ENCODE measurements at regions not wholly inside any gene's neighbourhood (a gene's known extent, or its start where the extent isn't known, plus 50 kb on each side); places are given as distances from the start of the nearest gene placed in this dataset.

DNA sequence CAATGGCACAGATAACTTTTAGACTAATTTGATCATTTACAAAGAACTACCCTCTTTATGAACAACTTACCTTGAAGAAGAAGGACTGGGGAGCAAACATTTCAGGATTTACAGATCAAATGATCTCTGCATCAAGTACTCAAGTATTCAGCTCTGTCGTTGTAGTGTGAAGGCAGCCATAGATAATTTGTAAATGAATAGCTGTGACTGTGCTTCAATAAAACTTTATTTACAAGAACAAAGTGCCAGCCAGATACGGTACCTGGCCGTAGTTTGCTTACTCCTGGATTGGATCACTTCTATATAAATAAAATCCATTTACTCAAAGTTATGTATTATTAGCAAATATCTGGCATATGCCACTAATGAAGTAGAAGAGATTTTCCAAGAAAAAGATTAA is 388.2 kb upstream of the SEMA3A start:
- DNase-seq = no peak
- TF ChIP-seq EZH2 (IDR thresholded peaks at IDR 0.05; ENCODE audit: low read length, unreplicated experiment) = no peak
- TF ChIP-seq, protein P1, sequence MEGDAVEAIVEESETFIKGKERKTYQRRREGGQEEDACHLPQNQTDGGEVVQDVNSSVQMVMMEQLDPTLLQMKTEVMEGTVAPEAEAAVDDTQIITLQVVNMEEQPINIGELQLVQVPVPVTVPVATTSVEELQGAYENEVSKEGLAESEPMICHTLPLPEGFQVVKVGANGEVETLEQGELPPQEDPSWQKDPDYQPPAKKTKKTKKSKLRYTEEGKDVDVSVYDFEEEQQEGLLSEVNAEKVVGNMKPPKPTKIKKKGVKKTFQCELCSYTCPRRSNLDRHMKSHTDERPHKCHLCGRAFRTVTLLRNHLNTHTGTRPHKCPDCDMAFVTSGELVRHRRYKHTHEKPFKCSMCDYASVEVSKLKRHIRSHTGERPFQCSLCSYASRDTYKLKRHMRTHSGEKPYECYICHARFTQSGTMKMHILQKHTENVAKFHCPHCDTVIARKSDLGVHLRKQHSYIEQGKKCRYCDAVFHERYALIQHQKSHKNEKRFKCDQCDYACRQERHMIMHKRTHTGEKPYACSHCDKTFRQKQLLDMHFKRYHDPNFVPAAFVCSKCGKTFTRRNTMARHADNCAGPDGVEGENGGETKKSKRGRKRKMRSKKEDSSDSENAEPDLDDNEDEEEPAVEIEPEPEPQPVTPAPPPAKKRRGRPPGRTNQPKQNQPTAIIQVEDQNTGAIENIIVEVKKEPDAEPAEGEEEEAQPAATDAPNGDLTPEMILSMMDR (conservative IDR thresholded peaks at IDR 0.05; ENCODE audit: low read depth, low read length) = no peak
- TF ChIP-seq EZH2phosphoT487 (IDR thresholded peaks at IDR 0.05; ENCODE audit: borderline replicate concordance, low read length) = no peak
- BruUV-seq (replicated peaks) = no TSS peak
- Histone ChIP-seq H3K9ac (ENCODE audit: low read length) (no peak overlapping the region), H3K27ac (ENCODE audit: low read length) (no peak overlapping the region), H3K9me3 (ENCODE audit: low read length) (no peaks in the 10 kb centered on the region), H3K4me1 (ENCODE audit: insufficient read depth, low read length) (no peaks in the 10 kb centered on the region), H3F3A (ENCODE audit: low read length, unreplicated experiment) (no peaks in the 10 kb centered on the region), H2AFZ (ENCODE audit: low read length) (no peak overlapping the region), H3K36me3 (ENCODE audit: low read depth, low read length) (no peaks in the 10 kb centered on the region), H3K9me2 (replicated peaks; ENCODE audit: low read length) (no peaks in the 10 kb centered on the region), H3K79me2 (ENCODE audit: low read length) (no peaks in the 10 kb centered on the region), H3K4me3 (ENCODE audit: low read length) (no peak overlapping the region), H4K20me1 (ENCODE audit: low read length) (no peaks in the 10 kb centered on the region), H3K4me2 (ENCODE audit: low read length) (no peak overlapping the region), H3K27me3 (ENCODE audit: low read length) (no peaks in the 10 kb centered on the region)
- POLR2A ChIA-PET (ENCODE audit: unreplicated experiment) = no interaction called here
- intact Hi-C loops (cut with micrococcal nuclease) = no loop called here
- CTCF ChIA-PET = no interaction called here
- ATAC-seq = no peak

DNA sequence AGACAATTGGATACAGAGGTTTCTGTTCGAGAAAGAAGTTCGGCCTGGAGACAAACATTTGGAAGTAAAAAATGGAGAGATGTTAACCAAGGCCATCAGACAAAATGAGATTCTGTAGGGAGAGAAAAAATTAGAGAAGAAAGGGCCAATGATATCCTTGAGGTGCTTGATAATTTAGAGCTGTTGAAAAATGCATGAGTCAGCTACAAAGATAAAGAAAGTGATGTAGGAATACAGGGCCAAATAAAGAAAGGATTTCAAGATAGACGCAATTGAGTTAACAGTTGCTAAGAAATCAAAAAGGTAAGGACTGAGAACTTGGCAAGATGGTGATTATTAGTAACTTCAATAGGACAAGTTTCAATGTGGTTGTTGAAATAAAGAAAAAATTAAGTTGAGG is 384.2 kb upstream of the SEMA3A start:
- no peaks in the 10 kb centered on the region for H3F3A ChIP-seq (ENCODE audit: low read length, unreplicated experiment)
- BruUV-seq (replicated peaks) = no TSS peak
- intact Hi-C loops (cut with micrococcal nuclease) = no loop called here
- no peak overlapping the region for H3K4me3 ChIP-seq (ENCODE audit: low read length)
- no peaks in the 10 kb centered on the region for H3K4me1 ChIP-seq (ENCODE audit: insufficient read depth, low read length)
- ChIA-PET CTCF (no interaction called here), POLR2A (ENCODE audit: unreplicated experiment) (no interaction called here)
- ATAC-seq = no peak
- no peak overlapping the region for H2AFZ ChIP-seq (ENCODE audit: low read length)
- H4K20me1 ChIP-seq (ENCODE audit: low read length) = no peaks in the 10 kb centered on the region
- no peak overlapping the region for H3K9ac ChIP-seq (ENCODE audit: low read length)
- no peaks in the 10 kb centered on the region for H3K27me3 ChIP-seq (ENCODE audit: low read length)
- H3K4me2 ChIP-seq (ENCODE audit: low read length) = no peak overlapping the region
- H3K27ac ChIP-seq (ENCODE audit: low read length) = no peak overlapping the region
- H3K79me2 ChIP-seq (ENCODE audit: low read length) = no peaks in the 10 kb centered on the region
- no peaks in the 10 kb centered on the region for H3K36me3 ChIP-seq (ENCODE audit: low read depth, low read length)
- no peaks in the 10 kb centered on the region for H3K9me2 ChIP-seq (replicated peaks; ENCODE audit: low read length)
- DNase-seq = no peak
- TF ChIP-seq EZH2 (IDR thresholded peaks at IDR 0.05; ENCODE audit: low read length, unreplicated experiment) (no peak), EZH2phosphoT487 (IDR thresholded peaks at IDR 0.05; ENCODE audit: borderline replicate concordance, low read length) (no peak)
- TF ChIP-seq, protein P1 (conservative IDR thresholded peaks at IDR 0.05; ENCODE audit: low read depth, low read length) = no peak
- no peaks in the 10 kb centered on the region for H3K9me3 ChIP-seq (ENCODE audit: low read length)

DNA sequence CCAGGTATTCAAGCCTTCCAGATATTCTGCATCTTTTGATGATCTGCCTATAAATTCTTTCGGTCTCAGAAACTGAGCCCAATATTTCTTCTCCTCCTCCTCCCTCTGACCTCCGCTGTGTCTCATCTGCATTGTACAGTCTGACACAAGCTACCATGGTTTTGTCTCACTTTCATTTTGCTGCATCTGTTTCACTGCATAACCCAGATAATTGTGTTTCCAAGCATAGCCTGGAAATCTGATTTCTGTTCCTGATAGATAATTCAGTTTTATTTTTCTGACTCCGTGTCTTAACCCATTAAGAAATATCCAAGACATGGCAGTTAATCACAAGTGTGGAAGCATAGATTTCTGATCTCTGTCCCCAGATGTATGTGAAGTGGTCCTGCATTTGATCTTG is 374.2 kb upstream of the SEMA3A start:
- H3K27me3 ChIP-seq (ENCODE audit: low read length) = no peaks in the 10 kb centered on the region
- H3K27ac ChIP-seq (ENCODE audit: low read length) = no peak overlapping the region
- H2AFZ ChIP-seq (ENCODE audit: low read length) = no peak overlapping the region
- no peak overlapping the region for H3K4me2 ChIP-seq (ENCODE audit: low read length)
- ChIA-PET POLR2A (ENCODE audit: unreplicated experiment) (no interaction called here), CTCF (no interaction called here)
- DNase-seq (no peak), ATAC-seq (no peak)
- no peaks in the 10 kb centered on the region for H3K9me2 ChIP-seq (replicated peaks; ENCODE audit: low read length)
- intact Hi-C loops (cut with micrococcal nuclease) = no loop called here
- no peaks in the 10 kb centered on the region for H3K4me1 ChIP-seq (ENCODE audit: insufficient read depth, low read length)
- no peak overlapping the region for H3K9ac ChIP-seq (ENCODE audit: low read length)
- BruUV-seq (replicated peaks) = no TSS peak
- H3F3A ChIP-seq (ENCODE audit: low read length, unreplicated experiment) = no peaks in the 10 kb centered on the region
- TF ChIP-seq EZH2 (IDR thresholded peaks at IDR 0.05; ENCODE audit: low read length, unreplicated experiment) (no peak), EZH2phosphoT487 (IDR thresholded peaks at IDR 0.05; ENCODE audit: borderline replicate concordance, low read length) (no peak)
- TF ChIP-seq, protein P1 (conservative IDR thresholded peaks at IDR 0.05; ENCODE audit: low read depth, low read length) = no peak
- no peaks in the 10 kb centered on the region for H3K36me3 ChIP-seq (ENCODE audit: low read depth, low read length)
- H3K9me3 ChIP-seq (ENCODE audit: low read length) = no peaks in the 10 kb centered on the region
- H4K20me1 ChIP-seq (ENCODE audit: low read length) = no peaks in the 10 kb centered on the region
- H3K79me2 ChIP-seq (ENCODE audit: low read length) = no peaks in the 10 kb centered on the region
- H3K4me3 ChIP-seq (ENCODE audit: low read length) = no peak overlapping the region

All from PC-3 (cell line).